ENCODE measurements at regions not wholly inside any gene's neighbourhood (a gene's known extent, or its start where the extent isn't known, plus 50 kb on each side); places are given as distances from the start of the nearest gene placed in this dataset.

DNA sequence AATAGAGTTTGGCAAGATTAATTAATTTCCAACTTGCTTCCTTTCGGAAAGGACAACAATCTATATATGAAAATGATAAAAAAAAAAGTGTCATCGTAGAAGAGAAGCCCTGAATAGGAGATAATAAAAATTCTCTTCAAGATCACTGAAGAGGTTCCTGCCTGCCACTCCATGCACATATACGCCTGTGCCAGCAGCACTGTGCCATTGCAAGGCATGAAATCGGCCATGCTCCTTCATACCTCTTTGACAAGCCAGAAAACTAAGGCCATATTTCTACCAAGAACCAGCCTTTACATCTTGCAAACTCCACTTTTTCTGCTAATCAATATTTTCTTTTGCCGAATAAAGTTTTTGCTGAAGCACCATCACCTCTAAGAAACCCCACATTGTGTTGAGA lies 365.5 kb downstream of the CXXC4 start:
- TF ChIP-seq, protein P1, sequence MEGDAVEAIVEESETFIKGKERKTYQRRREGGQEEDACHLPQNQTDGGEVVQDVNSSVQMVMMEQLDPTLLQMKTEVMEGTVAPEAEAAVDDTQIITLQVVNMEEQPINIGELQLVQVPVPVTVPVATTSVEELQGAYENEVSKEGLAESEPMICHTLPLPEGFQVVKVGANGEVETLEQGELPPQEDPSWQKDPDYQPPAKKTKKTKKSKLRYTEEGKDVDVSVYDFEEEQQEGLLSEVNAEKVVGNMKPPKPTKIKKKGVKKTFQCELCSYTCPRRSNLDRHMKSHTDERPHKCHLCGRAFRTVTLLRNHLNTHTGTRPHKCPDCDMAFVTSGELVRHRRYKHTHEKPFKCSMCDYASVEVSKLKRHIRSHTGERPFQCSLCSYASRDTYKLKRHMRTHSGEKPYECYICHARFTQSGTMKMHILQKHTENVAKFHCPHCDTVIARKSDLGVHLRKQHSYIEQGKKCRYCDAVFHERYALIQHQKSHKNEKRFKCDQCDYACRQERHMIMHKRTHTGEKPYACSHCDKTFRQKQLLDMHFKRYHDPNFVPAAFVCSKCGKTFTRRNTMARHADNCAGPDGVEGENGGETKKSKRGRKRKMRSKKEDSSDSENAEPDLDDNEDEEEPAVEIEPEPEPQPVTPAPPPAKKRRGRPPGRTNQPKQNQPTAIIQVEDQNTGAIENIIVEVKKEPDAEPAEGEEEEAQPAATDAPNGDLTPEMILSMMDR (IDR thresholded peaks at IDR 0.05): no peak
- no peak for TF ChIP-seq POLR2A (IDR thresholded peaks at IDR 0.05)
